Sigmoid colon (tissue), 6 donors: ENCODE measurements at regions not wholly inside any gene's neighbourhood (a gene's known extent, or its start where the extent isn't known, plus 50 kb on each side); places are given as distances from the start of the nearest gene placed in this dataset.

Source experiments
- DNase-seq: peaks from one replicate; pipeline ENCODE4 v3.0.0-alpha.2; 2019
- H3K27ac ChIP-seq, 4 donors: fragments of 200-600 bp; sonication (generic); one replicate each; pipeline ENCODE4 v1.5.1; 2016 to 2019; ENCODE audit warnings: mild to moderate bottlenecking in 1 of 4
- H3K27me3 ChIP-seq, 3 donors: fragments of 200-600 bp; sonication (generic); one replicate each; pipeline ENCODE4 v1.5.1; 2019; ENCODE audit warnings: mild to moderate bottlenecking in 1 of 3
- H3K36me3 ChIP-seq, 4 donors: fragments of 200-600 bp; sonication (generic); one replicate each; pipeline ENCODE4 v1.5.1; 2016 to 2019
- H3K4me1 ChIP-seq, 4 donors: fragments of 200-600 bp; sonication (generic); one replicate each; pipeline ENCODE4 v1.5.1; 2017 to 2019
- H3K4me3 ChIP-seq, 4 donors: fragments of 200-600 bp; sonication (generic); one replicate each; pipeline ENCODE4 v1.5.1; 2017 to 2019; ENCODE audit warnings: mild to moderate bottlenecking in 2 of 4, moderate library complexity in 1 of 4
- H3K9me3 ChIP-seq, 4 donors: fragments of 200-600 bp in 3 of 4; sonication (generic) in 3 of 4; one replicate each; pipeline versions ENCODE4 v1.5.1 to v1.6.1; 2013 to 2019
- CTCF ChIP-seq, 4 experiments: fragments of 450-650 bp in 3 of 4; fragments of 200-600 bp in 1 of 4; IDR thresholded peaks; one replicate each; pipeline ENCODE4 v1.5.1; 2016 to 2019; ENCODE audit warnings: antibody characterized with exemption in 4 of 4, mild to moderate bottlenecking in 3 of 4, moderate library complexity in 2 of 4
- EP300 ChIP-seq, 4 donors: sonication (generic); formaldehyde crosslinking; IDR thresholded peaks; one replicate each; pipeline ENCODE4 v1.6.1; 2017; ENCODE audit warnings: antibody characterized with exemption in 4 of 4
- POLR2A ChIP-seq, 2 donors: fragments of 450-650 bp; IDR thresholded peaks; one replicate each; pipeline ENCODE4 v1.6.1; 2016; ENCODE audit warnings: antibody characterized with exemption in 2 of 2, mild to moderate bottlenecking in 2 of 2, moderate library complexity in 2 of 2
- POLR2AphosphoS5 ChIP-seq, 4 donors: sonication (generic); formaldehyde crosslinking; IDR thresholded peaks; one replicate each; pipeline ENCODE4 v1.6.1; 2017; ENCODE audit warnings: antibody characterized with exemption in 4 of 4
- WGBS, 2 donors: extraction: QIAGEN DNeasy Blood & Tissue Kit; methylation state at CpG; one replicate each; pipeline ENCODE4 v1.1.7; 2013; 5-methylcytosine and 5-hydroxymethylcytosine counted together
- intact Hi-C: fragments of 100-400 bp; cut with DNase I; formaldehyde crosslinking; loops from one replicate; pipeline ENCODE4 v1.15.1; 2023
- donor health status: healthy with polysubstance abuse.
- donor health status: healthy.

GRCh38 chr5:169426784-169427183 is 125.8 kb upstream of the SLIT3 start:
- DNase-seq = no peak
- intact Hi-C loops = no loop called here
- no peak for TF ChIP-seq EP300 (IDR thresholded peaks at IDR 0.05)
- no peak for TF ChIP-seq CTCF (IDR thresholded peaks at IDR 0.05)
- TF ChIP-seq POLR2A (IDR thresholded peaks at IDR 0.05) = no peak
- H3K27me3 ChIP-seq = no peaks in the 10 kb centered on the region
- peaks cover 0 to 22% (median 2%) of the 10 kb centered on the region in 4 donors for H3K4me1 ChIP-seq
- H3K27ac ChIP-seq = no peak overlapping the region
- no peaks in the 10 kb centered on the region for H3K36me3 ChIP-seq
- no peak overlapping the region for H3K4me3 ChIP-seq
- WGBS, 2 donors = 82 to 87% methylated on average over 6 of the region's 6 CpGs
- peaks cover 0 to 4% (median 0%) of the 10 kb centered on the region in 4 donors for H3K9me3 ChIP-seq

DNA sequence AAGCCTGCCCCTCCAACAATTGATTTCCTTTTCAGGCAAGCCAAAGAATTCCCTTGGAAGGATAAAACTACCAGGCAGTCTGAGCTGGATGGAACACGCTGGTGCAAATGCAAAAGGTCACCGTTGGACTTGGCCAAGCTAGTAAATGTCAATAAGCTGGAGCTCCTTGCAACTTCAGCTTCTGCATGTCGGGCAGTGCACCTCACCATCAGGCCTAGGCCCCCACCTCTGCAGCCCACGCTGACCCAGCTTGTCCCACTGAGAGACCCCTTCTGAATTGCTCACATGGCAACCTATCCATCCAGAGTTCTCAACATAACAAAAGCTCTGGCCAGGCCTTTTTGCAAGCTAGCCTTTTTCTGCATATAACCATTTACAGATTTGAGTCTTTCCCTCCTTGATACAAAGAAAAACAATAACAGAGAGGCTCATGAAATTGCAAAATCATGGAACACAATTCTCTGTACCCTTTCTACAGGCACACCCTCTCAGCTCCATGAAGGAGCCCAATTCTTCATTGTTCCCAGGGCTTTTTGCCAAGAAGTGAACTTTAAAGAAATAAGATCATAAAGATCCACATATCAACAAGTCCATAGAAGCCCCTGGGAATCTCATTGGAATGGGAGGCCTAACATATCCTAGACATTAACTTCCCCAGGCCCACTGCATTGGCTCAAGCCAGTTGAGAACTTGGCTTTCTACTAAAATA is 123.9 kb upstream of the SLIT3 start:
- Histone ChIP-seq H3K4me1 (peaks cover 0 to 22% (median 2%) of the 10 kb centered on the region in 4 donors), H3K27ac (no peak overlapping the region), H3K4me3 (no peak overlapping the region), H3K9me3 (peaks cover 0 to 4% (median 0%) of the 10 kb centered on the region in 4 donors), H3K27me3 (no peaks in the 10 kb centered on the region), H3K36me3 (no peaks in the 10 kb centered on the region)
- intact Hi-C loops = no loop called here
- no peak for TF ChIP-seq POLR2A (IDR thresholded peaks at IDR 0.05)
- no peak for TF ChIP-seq CTCF (IDR thresholded peaks at IDR 0.05)
- TF ChIP-seq POLR2AphosphoS5 (IDR thresholded peaks at IDR 0.05) = no peak
- no peak for TF ChIP-seq EP300 (IDR thresholded peaks at IDR 0.05)
- WGBS, 2 donors = 70 to 79% methylated on average over 4 of the region's 4 CpGs
- no peak for DNase-seq

GRCh38 chr5:169424279-169424655 is 123.3 kb upstream of the SLIT3 start:
- H3K27ac ChIP-seq = no peak overlapping the region
- no peaks in the 10 kb centered on the region for H3K36me3 ChIP-seq
- TF ChIP-seq EP300 (IDR thresholded peaks at IDR 0.05) = no peak
- TF ChIP-seq POLR2AphosphoS5 (IDR thresholded peaks at IDR 0.05) = no peak
- TF ChIP-seq CTCF (IDR thresholded peaks at IDR 0.05) = no peak
- TF ChIP-seq POLR2A (IDR thresholded peaks at IDR 0.05) = no peak
- peaks cover 0 to 21% (median 2%) of the 10 kb centered on the region in 4 donors for H3K4me1 ChIP-seq
- H3K9me3 ChIP-seq = peaks cover 0 to 4% (median 0%) of the 10 kb centered on the region in 4 donors
- WGBS, 2 donors = 91% methylated on average over 2 of the region's 2 CpGs
- no peak overlapping the region for H3K4me3 ChIP-seq
- no peak for DNase-seq
- H3K27me3 ChIP-seq = no peaks in the 10 kb centered on the region
- intact Hi-C loops = no loop called here

DNA sequence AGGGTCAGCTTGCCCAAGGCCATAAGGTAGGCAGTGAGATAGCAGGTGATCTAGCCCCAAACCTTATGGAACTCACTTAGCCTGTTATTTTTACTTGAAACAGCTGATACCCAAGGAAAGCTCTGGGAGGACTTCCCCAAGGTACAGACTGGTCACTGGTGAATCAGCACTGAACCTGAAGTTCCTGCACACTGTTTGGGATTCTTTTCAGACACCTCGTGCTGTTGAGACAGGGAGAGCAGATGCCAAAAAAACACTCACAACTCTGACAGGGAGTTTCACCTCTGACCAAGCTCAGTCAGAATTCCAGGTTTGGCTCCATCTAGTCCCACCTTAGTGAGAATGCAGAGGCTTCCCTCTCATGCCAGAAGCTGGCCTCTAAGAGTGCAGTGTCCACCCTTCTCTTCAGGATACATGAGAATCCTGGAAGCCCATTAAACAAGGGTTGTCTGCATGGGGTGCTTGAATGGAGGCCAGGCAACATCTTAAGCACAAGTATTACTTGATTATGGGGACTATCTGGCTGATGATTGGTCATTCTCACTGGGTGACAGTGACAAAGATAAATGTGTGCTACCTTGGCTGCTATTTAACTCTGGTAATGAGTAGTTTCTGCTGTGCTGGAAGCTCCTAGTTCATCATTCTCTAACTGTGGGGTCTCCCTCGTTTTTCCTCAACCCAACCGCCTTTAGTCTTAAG is 122.8 kb upstream of the SLIT3 start:
- no peak for DNase-seq
- H3K4me1 ChIP-seq = peaks cover 0 to 16% (median 2%) of the 10 kb centered on the region in 4 donors
- H3K27me3 ChIP-seq = no peaks in the 10 kb centered on the region
- peaks cover 0 to 2% (median 0%) of the 10 kb centered on the region in 4 donors for H3K9me3 ChIP-seq
- no peaks in the 10 kb centered on the region for H3K36me3 ChIP-seq
- TF ChIP-seq POLR2AphosphoS5 (IDR thresholded peaks at IDR 0.05) (no peak), EP300 (IDR thresholded peaks at IDR 0.05) (no peak), POLR2A (IDR thresholded peaks at IDR 0.05) (no peak), CTCF (IDR thresholded peaks at IDR 0.05) (no peak)
- intact Hi-C loops = no loop called here
- no peak overlapping the region for H3K4me3 ChIP-seq
- 66 to 81% methylated on average over 3 of the region's 3 CpGs for WGBS, 2 donors
- no peak overlapping the region for H3K27ac ChIP-seq
